ENCODE measurements at regions not wholly inside any gene's neighbourhood (a gene's known extent, or its start where the extent isn't known, plus 50 kb on each side); places are given as distances from the start of the nearest gene placed in this dataset.
"Not testable (repeated sequence)": the region's sequence is repeated elsewhere in the genome, so short reads cannot be mapped to it uniquely, and the experiment has no call there.

- no peak for DNase-seq (ENCODE audit: low read depth in 2 of 2)
- no peak overlapping the region for H3K9ac ChIP-seq (ENCODE audit: insufficient read depth, low read length)
- no peak overlapping the region for H3K4me2 ChIP-seq (ENCODE audit: extremely low read depth, insufficient read depth, low read length)
- no peaks in the 10 kb centered on the region for H3K27me3 ChIP-seq (ENCODE audit: control insufficient read depth, insufficient read depth, low read length)
- no peaks in the 10 kb centered on the region for H3K4me1 ChIP-seq (ENCODE audit: control insufficient read depth, extremely low read depth, insufficient read depth, low read length)
- H3K9me3 ChIP-seq (ENCODE audit: control insufficient read depth, insufficient read depth, low read depth, low read length): no peaks in the 10 kb centered on the region
- H4K20me1 ChIP-seq (ENCODE audit: control insufficient read depth, extremely low read depth, insufficient read depth, low read length): no peaks in the 10 kb centered on the region
- no peaks in the 10 kb centered on the region for H3K36me3 ChIP-seq (ENCODE audit: control insufficient read depth, insufficient read depth, low read length)
- no peak overlapping the region for H3K4me3 ChIP-seq (replicated peaks in 1 of 4; ENCODE audit: control extremely low read depth in 1 of 4, insufficient read depth in 1 of 4, low read depth in 3 of 4, low read length in 4 of 4)
- no peak overlapping the region for H3K27ac ChIP-seq (ENCODE audit: insufficient read depth, low read length)
- no peak for TF ChIP-seq EZH2 (IDR thresholded peaks at IDR 0.05; ENCODE audit: low read length, missing control alignments)
- no peak for TF ChIP-seq CTCF (conservative IDR thresholded peaks at IDR 0.05 in 1 of 2, IDR thresholded peaks at IDR 0.05 in 1 of 2; ENCODE audit: low read depth in 1 of 2, low read length in 2 of 2)
- H2AFZ ChIP-seq (ENCODE audit: low read length): no peak overlapping the region
- H3K79me2 ChIP-seq (ENCODE audit: control insufficient read depth, insufficient read depth, low read length): no peaks in the 10 kb centered on the region
Measured at GRCh38 chr7:69377191-69377590, 221.1 kb upstream of the AUTS2 start.

- no peaks in the 10 kb centered on the region for H3K9me3 ChIP-seq (ENCODE audit: control insufficient read depth, insufficient read depth, low read depth, low read length)
- no peak overlapping the region for H3K4me3 ChIP-seq (replicated peaks in 1 of 4; ENCODE audit: control extremely low read depth in 1 of 4, insufficient read depth in 1 of 4, low read depth in 3 of 4, low read length in 4 of 4)
- H3K27me3 ChIP-seq (ENCODE audit: control insufficient read depth, insufficient read depth, low read length): no peaks in the 10 kb centered on the region
- no peaks in the 10 kb centered on the region for H3K4me1 ChIP-seq (ENCODE audit: control insufficient read depth, extremely low read depth, insufficient read depth, low read length)
- no peaks in the 10 kb centered on the region for H4K20me1 ChIP-seq (ENCODE audit: control insufficient read depth, extremely low read depth, insufficient read depth, low read length)
- no peak overlapping the region for H3K27ac ChIP-seq (ENCODE audit: insufficient read depth, low read length)
- H3K36me3 ChIP-seq (ENCODE audit: control insufficient read depth, insufficient read depth, low read length): no peaks in the 10 kb centered on the region
- no peaks in the 10 kb centered on the region for H3K79me2 ChIP-seq (ENCODE audit: control insufficient read depth, insufficient read depth, low read length)
- TF ChIP-seq CTCF (conservative IDR thresholded peaks at IDR 0.05 in 1 of 2, IDR thresholded peaks at IDR 0.05 in 1 of 2; ENCODE audit: low read depth in 1 of 2, low read length in 2 of 2): no peak
- no peak overlapping the region for H3K4me2 ChIP-seq (ENCODE audit: extremely low read depth, insufficient read depth, low read length)
- H2AFZ ChIP-seq (ENCODE audit: low read length): no peak overlapping the region
- DNase-seq (ENCODE audit: low read depth in 2 of 2): peak in 1 of 2 donors; percentile 55
- H3K9ac ChIP-seq (ENCODE audit: insufficient read depth, low read length): no peak overlapping the region
Measured at GRCh38 chr7:69388452-69389137, 209.7 kb upstream of the AUTS2 start.

- Histone ChIP-seq H3K4me1 (ENCODE audit: control insufficient read depth, extremely low read depth, insufficient read depth, low read length) (no peaks in the 10 kb centered on the region), H3K4me2 (ENCODE audit: extremely low read depth, insufficient read depth, low read length) (no peak overlapping the region), H3K36me3 (ENCODE audit: control insufficient read depth, insufficient read depth, low read length) (no peaks in the 10 kb centered on the region), H3K9me3 (ENCODE audit: control insufficient read depth, insufficient read depth, low read depth, low read length) (no peaks in the 10 kb centered on the region), H4K20me1 (ENCODE audit: control insufficient read depth, extremely low read depth, insufficient read depth, low read length) (no peaks in the 10 kb centered on the region), H3K4me3 (replicated peaks in 1 of 4; ENCODE audit: control extremely low read depth in 1 of 4, insufficient read depth in 1 of 4, low read depth in 3 of 4, low read length in 4 of 4) (no peak overlapping the region), H3K27ac (ENCODE audit: insufficient read depth, low read length) (no peak overlapping the region), H3K27me3 (ENCODE audit: control insufficient read depth, insufficient read depth, low read length) (no peaks in the 10 kb centered on the region), H2AFZ (ENCODE audit: low read length) (no peak overlapping the region), H3K9ac (ENCODE audit: insufficient read depth, low read length) (no peak overlapping the region), H3K79me2 (ENCODE audit: control insufficient read depth, insufficient read depth, low read length) (no peaks in the 10 kb centered on the region)
- no peak for TF ChIP-seq CTCF (conservative IDR thresholded peaks at IDR 0.05 in 1 of 2, IDR thresholded peaks at IDR 0.05 in 1 of 2; ENCODE audit: low read depth in 1 of 2, low read length in 2 of 2)
- no peak for TF ChIP-seq EZH2 (IDR thresholded peaks at IDR 0.05; ENCODE audit: low read length, missing control alignments)
- no peak for DNase-seq (ENCODE audit: low read depth in 2 of 2)
Measured at GRCh38 chr7:69389216-69389615, 209.1 kb upstream of the AUTS2 start.

- not testable (repeated sequence) for H3K79me2 ChIP-seq (ENCODE audit: control insufficient read depth, insufficient read depth, low read length); H3K27ac ChIP-seq (ENCODE audit: insufficient read depth, low read length); H3K36me3 ChIP-seq (ENCODE audit: control insufficient read depth, insufficient read depth, low read length); H4K20me1 ChIP-seq (ENCODE audit: control insufficient read depth, extremely low read depth, insufficient read depth, low read length); H3K9me3 ChIP-seq (ENCODE audit: control insufficient read depth, insufficient read depth, low read depth, low read length); H2AFZ ChIP-seq (ENCODE audit: low read length); H3K27me3 ChIP-seq (ENCODE audit: control insufficient read depth, insufficient read depth, low read length); H3K4me1 ChIP-seq (ENCODE audit: control insufficient read depth, extremely low read depth, insufficient read depth, low read length); DNase-seq (ENCODE audit: low read depth in 2 of 2); H3K4me2 ChIP-seq (ENCODE audit: extremely low read depth, insufficient read depth, low read length); H3K9ac ChIP-seq (ENCODE audit: insufficient read depth, low read length); H3K4me3 ChIP-seq (replicated peaks in 1 of 4; ENCODE audit: control extremely low read depth in 1 of 4, insufficient read depth in 1 of 4, low read depth in 3 of 4, low read length in 4 of 4)
Measured at GRCh38 chr7:69393912-69394311, 204.4 kb upstream of the AUTS2 start.

Data from fibroblast of lung (primary cell).